Fibroblast of the conjunctiva (primary cell): ENCODE measurements at regions not wholly inside any gene's neighbourhood (a gene's known extent, or its start where the extent isn't known, plus 50 kb on each side); places are given as distances from the start of the nearest gene placed in this dataset.
"Not testable (repeated sequence)": the region's sequence is repeated elsewhere in the genome, so short reads cannot be mapped to it uniquely, and the experiment has no call there.

Experiments used
- DNase-seq: peaks from one replicate; pipeline ENCODE4 v3.0.0-alpha.2; 2010; ENCODE audit warnings: low read depth

- DNase-seq, result not testable (repeated sequence)
Measured at GRCh38 chr5:17083276-17083675, 134.2 kb upstream of the BASP1 start.

GRCh38 chr5:17087035-17087434 is 130.4 kb upstream of the BASP1 start:
- DNase-seq, result no peak

GRCh38 chr5:17088051-17088450 is 129.4 kb upstream of the BASP1 start:
- no peak for DNase-seq

- DNase-seq, result no peak
Measured at GRCh38 chr5:17089001-17089400, 128.4 kb upstream of the BASP1 start.

- DNase-seq, result no peak
Measured at GRCh38 chr5:17089690-17090089, 127.7 kb upstream of the BASP1 start.

- DNase-seq, result no peak
Measured at GRCh38 chr5:17090839-17091238, 126.6 kb upstream of the BASP1 start.

GRCh38 chr5:17094830-17095229 is 122.6 kb upstream of the BASP1 start:
- peak; percentile 47 for DNase-seq

- no peak for DNase-seq
Measured at GRCh38 chr5:17096952-17097695, 120.3 kb upstream of the BASP1 start.

- no peak for DNase-seq
Measured at GRCh38 chr5:17099946-17100345, 117.5 kb upstream of the BASP1 start.

GRCh38 chr5:17103461-17103860 is 114.0 kb upstream of the BASP1 start:
- no peak for DNase-seq

- peak; percentile 88 for DNase-seq
Measured at GRCh38 chr5:17105744-17106418, 111.5 kb upstream of the BASP1 start.

- DNase-seq, result no peak
Measured at GRCh38 chr5:17106521-17106920, 110.9 kb upstream of the BASP1 start.

GRCh38 chr5:17112091-17112716 is 105.2 kb upstream of the BASP1 start:
- not testable (repeated sequence) for DNase-seq

GRCh38 chr5:17113174-17113958 is 104.1 kb upstream of the BASP1 start:
- DNase-seq, result no peak

- DNase-seq, result no peak
Measured at GRCh38 chr5:17114233-17114632, 103.2 kb upstream of the BASP1 start.

- no peak for DNase-seq
Measured at GRCh38 chr5:17114715-17115599, 102.5 kb upstream of the BASP1 start.

GRCh38 chr5:17115855-17116254 is 101.6 kb upstream of the BASP1 start:
- DNase-seq, result no peak

GRCh38 chr5:17118631-17119030 is 98.8 kb upstream of the BASP1 start:
- DNase-seq, result no peak

- DNase-seq, result no peak
Measured at GRCh38 chr5:17120209-17120608, 97.2 kb upstream of the BASP1 start.

- no peak for DNase-seq
Measured at GRCh38 chr5:17121776-17122175, 95.7 kb upstream of the BASP1 start.

GRCh38 chr5:17123010-17123409 is 94.4 kb upstream of the BASP1 start:
- DNase-seq, result no peak
